ENCODE measurements at regions not wholly inside any gene's neighbourhood (a gene's known extent, or its start where the extent isn't known, plus 50 kb on each side); places are given as distances from the start of the nearest gene placed in this dataset.

DNA sequence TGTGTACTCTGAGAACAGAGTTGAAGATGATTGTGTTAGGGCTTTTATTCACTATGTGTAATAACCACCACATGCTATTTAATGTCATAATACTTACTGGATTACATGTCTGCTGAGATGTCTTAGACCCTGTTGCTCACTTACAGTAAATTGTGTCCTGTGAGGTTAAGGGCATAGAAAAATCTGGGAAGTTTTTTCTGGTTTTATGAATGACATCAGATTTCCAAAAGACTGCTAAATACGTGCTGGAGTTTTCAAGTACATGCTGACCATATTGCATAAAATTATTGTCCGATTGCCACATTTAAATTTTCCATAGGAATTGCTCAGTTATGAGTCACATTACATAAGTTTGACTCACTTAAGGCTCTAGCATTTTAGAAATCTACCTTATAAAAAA is 96.7 kb upstream of the COL5A2 start:
- ChIA-PET CTCF (no interaction called here), POLR2A (no interaction called here)
- DNase-seq: no peak
- H3K4me1 Mint-ChIP-seq (ENCODE audit: low read depth): no peaks in the 10 kb centered on the region
- H3K27me3 Mint-ChIP-seq: no peaks in the 10 kb centered on the region
- peaks cover 10% of the 10 kb centered on the region for H3K9me3 Mint-ChIP-seq
- intact Hi-C loops (cut with micrococcal nuclease): no loop called here
- no peak overlapping the region for H3K4me3 Mint-ChIP-seq
- H3K27ac Mint-ChIP-seq: no peak overlapping the region
- H3K36me3 Mint-ChIP-seq: no peaks in the 10 kb centered on the region

GRCh38 chr2:189281201-189281600 is 101.6 kb upstream of the COL5A2 start:
- CTCF ChIA-PET: no interaction called here
- Mint-ChIP-seq H3K9me3 (no peaks in the 10 kb centered on the region), H3K27ac (no peak overlapping the region), H3K4me1 (ENCODE audit: low read depth) (peaks cover 13% of the 10 kb centered on the region), H3K36me3 (no peaks in the 10 kb centered on the region), H3K27me3 (no peaks in the 10 kb centered on the region), H3K4me3 (no peak overlapping the region)
- intact Hi-C loops (cut with micrococcal nuclease): no loop called here
- POLR2A ChIA-PET: no interaction called here
- DNase-seq: no peak

GRCh38 chr2:189285349-189285748 is 105.8 kb upstream of the COL5A2 start:
- peaks cover 27% of the 10 kb centered on the region for H3K4me1 Mint-ChIP-seq (ENCODE audit: low read depth)
- no peak overlapping the region for H3K4me3 Mint-ChIP-seq
- H3K9me3 Mint-ChIP-seq: peaks cover 6% of the 10 kb centered on the region
- no peaks in the 10 kb centered on the region for H3K27me3 Mint-ChIP-seq
- ChIA-PET POLR2A (no interaction called here), CTCF (interaction anchor here (0.9 to 5.5 kb wide), 4 partner anchors 24 to 191 kb away, joined by 3 to 54 read pairs (median 12); no protein-coding TSS in a partner anchor)
- DNase-seq: no peak
- no peaks in the 10 kb centered on the region for H3K36me3 Mint-ChIP-seq
- no peak overlapping the region for H3K27ac Mint-ChIP-seq
- intact Hi-C loops (cut with micrococcal nuclease): no loop called here

- ChIA-PET CTCF (interaction anchor here (0.9 to 5.5 kb wide), 5 partner anchors 25 to 192 kb away, joined by 3 to 54 read pairs (median 4); no protein-coding TSS in a partner anchor), POLR2A (no interaction called here)
- H3K4me1 Mint-ChIP-seq (ENCODE audit: low read depth): peaks cover 27% of the 10 kb centered on the region
- no peaks in the 10 kb centered on the region for H3K27me3 Mint-ChIP-seq
- H3K36me3 Mint-ChIP-seq: no peaks in the 10 kb centered on the region
- peak overlapping the region; percentile 31 for H3K27ac Mint-ChIP-seq
- intact Hi-C loops (cut with micrococcal nuclease): loop anchor here (2.0 kb wide), 1 partner anchor 127 kb away; no protein-coding TSS in a partner anchor
- peaks cover 7% of the 10 kb centered on the region for H3K9me3 Mint-ChIP-seq
- DNase-seq: no peak
- no peak overlapping the region for H3K4me3 Mint-ChIP-seq
Measured at GRCh38 chr2:189285962-189286645, 106.5 kb upstream of the COL5A2 start.

DNA sequence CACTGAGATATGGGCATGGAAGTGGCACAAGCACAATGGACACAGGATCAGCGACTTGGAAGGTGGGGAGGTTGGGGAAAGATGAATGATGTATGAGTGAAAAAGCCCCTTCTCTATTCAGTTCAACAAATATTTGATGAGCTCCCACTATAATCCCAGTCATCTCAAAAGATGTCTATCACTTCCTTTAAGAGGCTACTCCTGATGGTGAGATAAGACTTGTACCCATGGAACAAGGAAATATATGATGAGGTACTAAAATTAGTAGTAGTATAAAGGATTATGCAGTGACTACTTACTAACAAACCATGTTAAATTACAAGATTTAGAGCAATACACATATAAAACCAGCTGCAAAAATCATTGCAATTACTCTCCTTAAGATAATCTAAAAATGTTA is 107.8 kb upstream of the COL5A2 start:
- no peaks in the 10 kb centered on the region for H3K36me3 Mint-ChIP-seq
- H3K4me3 Mint-ChIP-seq: no peak overlapping the region
- CTCF ChIA-PET: interaction anchor here (0.9 to 5.5 kb wide), 7 partner anchors 10 to 193 kb away, joined by 3 to 54 read pairs (median 4); no protein-coding TSS in a partner anchor
- POLR2A ChIA-PET: no interaction called here
- intact Hi-C loops (cut with micrococcal nuclease): loop anchor here (2.0 kb wide), 1 partner anchor 125 kb away; no protein-coding TSS in a partner anchor
- no peak overlapping the region for H3K27ac Mint-ChIP-seq
- no peak for DNase-seq
- peaks cover 36% of the 10 kb centered on the region for H3K4me1 Mint-ChIP-seq (ENCODE audit: low read depth)
- no peaks in the 10 kb centered on the region for H3K27me3 Mint-ChIP-seq
- peaks cover 7% of the 10 kb centered on the region for H3K9me3 Mint-ChIP-seq

DNA sequence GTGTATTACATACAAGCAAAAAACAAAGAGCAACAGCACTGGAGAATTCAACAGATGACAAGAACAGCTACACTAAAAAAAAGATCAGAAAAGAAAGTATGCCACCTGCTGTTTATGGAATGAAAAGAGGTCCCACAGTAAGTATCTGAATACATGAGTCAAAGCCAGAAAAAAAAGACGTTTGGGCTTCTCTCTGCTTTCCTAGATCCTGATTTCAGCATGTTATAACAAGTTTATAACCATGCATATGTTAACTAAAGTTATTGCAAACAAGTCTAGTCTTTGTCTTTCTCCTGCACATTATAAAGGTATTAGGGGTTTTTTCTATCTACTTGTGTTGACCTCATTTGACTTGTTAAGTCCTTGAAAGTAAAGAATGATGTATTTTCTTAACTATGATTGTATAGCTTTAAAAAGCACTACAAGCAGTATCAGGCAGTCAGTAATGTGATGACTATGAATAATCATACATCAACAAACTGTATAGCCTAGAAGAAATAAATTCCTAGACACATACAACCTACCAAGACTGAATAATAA is 108.5 kb upstream of the COL5A2 start:
- Mint-ChIP-seq H3K9me3 (peaks cover 7% of the 10 kb centered on the region), H3K4me1 (ENCODE audit: low read depth) (peaks cover 38% of the 10 kb centered on the region), H3K36me3 (no peaks in the 10 kb centered on the region), H3K27me3 (no peaks in the 10 kb centered on the region), H3K4me3 (no peak overlapping the region), H3K27ac (no peak overlapping the region)
- CTCF ChIA-PET: interaction anchor here (0.6 to 5.5 kb wide), 8 partner anchors 10 to 194 kb away, joined by 3 to 54 read pairs (median 4); no protein-coding TSS in a partner anchor
- POLR2A ChIA-PET: no interaction called here
- intact Hi-C loops (cut with micrococcal nuclease): loop anchor here (1.0 to 2.0 kb wide), 6 partner anchors 15 to 764 kb away; no protein-coding TSS in a partner anchor
- no peak for DNase-seq

- intact Hi-C loops (cut with micrococcal nuclease): no loop called here
- CTCF ChIA-PET: interaction anchor here (0.7 to 1.0 kb wide), 2 partner anchors 121 to 149 kb away, joined by 3 read pairs; no protein-coding TSS in a partner anchor
- DNase-seq: no peak
- H3K9me3 Mint-ChIP-seq: peaks cover 7% of the 10 kb centered on the region
- H3K36me3 Mint-ChIP-seq: no peaks in the 10 kb centered on the region
- no peak overlapping the region for H3K27ac Mint-ChIP-seq
- POLR2A ChIA-PET: no interaction called here
- H3K27me3 Mint-ChIP-seq: no peaks in the 10 kb centered on the region
- H3K4me3 Mint-ChIP-seq: no peak overlapping the region
- H3K4me1 Mint-ChIP-seq (ENCODE audit: low read depth): peaks cover 32% of the 10 kb centered on the region
Measured at GRCh38 chr2:189291460-189291859, 111.9 kb upstream of the COL5A2 start.

DNA sequence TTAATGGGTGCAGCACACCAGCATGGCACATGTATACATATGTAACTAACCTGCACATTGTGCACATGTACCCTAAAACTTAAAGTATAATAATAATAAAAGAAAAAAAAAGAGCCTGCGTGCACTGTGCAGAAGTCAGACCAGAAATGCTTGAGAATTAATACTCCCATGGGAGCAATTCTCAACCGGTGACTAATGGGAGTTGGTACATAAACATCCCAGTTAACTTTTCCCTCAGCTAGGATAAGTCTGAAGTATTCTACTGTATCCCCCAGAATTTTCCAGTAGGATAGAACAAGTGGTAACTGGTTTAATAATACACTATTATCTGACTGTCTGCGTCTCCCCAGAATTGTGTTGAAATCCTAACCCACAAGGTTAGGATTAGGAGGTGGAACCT is 113.6 kb upstream of the COL5A2 start:
- POLR2A ChIA-PET: no interaction called here
- Mint-ChIP-seq H3K9me3 (peaks cover 7% of the 10 kb centered on the region), H3K4me1 (ENCODE audit: low read depth) (peaks cover 33% of the 10 kb centered on the region), H3K36me3 (no peaks in the 10 kb centered on the region), H3K27me3 (no peaks in the 10 kb centered on the region), H3K4me3 (no peak overlapping the region), H3K27ac (no peak overlapping the region)
- intact Hi-C loops (cut with micrococcal nuclease): no loop called here
- DNase-seq: no peak
- CTCF ChIA-PET: no interaction called here

- DNase-seq: no peak
- ChIA-PET POLR2A (interaction anchor here (0.7 kb wide), 1 partner anchor 182 kb away, joined by 3 read pairs; no protein-coding TSS in a partner anchor), CTCF (interaction anchor here (0.8 to 1.7 kb wide), 3 partner anchors 8 to 155 kb away, joined by 3 to 5 read pairs (median 3); no protein-coding TSS in a partner anchor)
- no peaks in the 10 kb centered on the region for H3K9me3 Mint-ChIP-seq
- H3K27me3 Mint-ChIP-seq: no peaks in the 10 kb centered on the region
- H3K4me1 Mint-ChIP-seq (ENCODE audit: low read depth): peaks cover 57% of the 10 kb centered on the region
- H3K27ac Mint-ChIP-seq: peak overlapping the region; percentile 43
- intact Hi-C loops (cut with micrococcal nuclease): no loop called here
- no peak overlapping the region for H3K4me3 Mint-ChIP-seq
- peaks cover 3% of the 10 kb centered on the region for H3K36me3 Mint-ChIP-seq
Measured at GRCh38 chr2:189297446-189297845, 117.9 kb upstream of the COL5A2 start.

DNA sequence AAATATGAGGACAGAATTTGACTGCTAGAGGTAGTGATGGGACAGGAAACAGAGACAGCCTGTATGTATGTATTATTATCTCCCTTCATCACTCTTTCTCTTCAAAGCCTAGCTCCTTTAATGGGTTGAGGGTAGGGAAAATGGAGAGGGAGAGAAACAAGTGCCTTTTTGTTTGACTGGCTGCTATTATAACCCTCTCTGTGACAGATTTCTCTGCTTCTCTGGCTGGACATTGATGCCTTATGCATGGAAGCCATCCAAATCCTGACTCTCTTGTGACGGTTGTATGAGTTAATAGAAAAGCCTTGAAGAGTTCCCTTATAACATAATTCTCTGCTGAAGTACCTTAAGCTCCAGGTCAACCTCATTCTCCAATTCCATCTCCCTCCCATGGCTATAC is 118.5 kb upstream of the COL5A2 start:
- peaks cover 61% of the 10 kb centered on the region for H3K4me1 Mint-ChIP-seq (ENCODE audit: low read depth)
- intact Hi-C loops (cut with micrococcal nuclease): no loop called here
- H3K27ac Mint-ChIP-seq: peak overlapping the region; percentile 39
- no peak overlapping the region for H3K4me3 Mint-ChIP-seq
- ChIA-PET POLR2A (no interaction called here), CTCF (interaction anchor here (0.8 to 1.5 kb wide), 2 partner anchors 8 to 154 kb away, joined by 3 read pairs; no protein-coding TSS in a partner anchor)
- H3K27me3 Mint-ChIP-seq: no peaks in the 10 kb centered on the region
- DNase-seq: no peak
- H3K9me3 Mint-ChIP-seq: no peaks in the 10 kb centered on the region
- H3K36me3 Mint-ChIP-seq: peaks cover 4% of the 10 kb centered on the region

DNA sequence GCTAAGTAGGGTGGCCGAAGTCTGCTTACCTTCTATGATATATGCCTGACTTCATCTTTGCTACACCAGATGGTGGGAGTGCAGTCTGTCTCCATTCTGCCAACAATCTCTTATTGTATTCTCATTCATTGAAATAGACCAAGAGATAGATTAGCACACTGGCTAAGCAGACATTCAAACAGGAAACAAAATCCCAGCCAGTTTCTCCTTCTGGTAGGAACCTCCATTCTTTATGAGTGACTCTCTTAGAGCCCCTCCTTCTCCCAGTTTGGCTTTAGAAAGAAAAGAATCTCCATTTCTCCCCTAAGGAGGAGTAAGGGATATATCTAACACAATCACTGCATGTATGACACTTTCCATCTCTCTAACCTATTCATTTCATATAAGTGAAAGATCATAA is 118.9 kb upstream of the COL5A2 start:
- intact Hi-C loops (cut with micrococcal nuclease): no loop called here
- CTCF ChIA-PET: interaction anchor here (1.5 kb wide), 1 partner anchor 155 kb away, joined by 3 read pairs; no protein-coding TSS in a partner anchor

DNA sequence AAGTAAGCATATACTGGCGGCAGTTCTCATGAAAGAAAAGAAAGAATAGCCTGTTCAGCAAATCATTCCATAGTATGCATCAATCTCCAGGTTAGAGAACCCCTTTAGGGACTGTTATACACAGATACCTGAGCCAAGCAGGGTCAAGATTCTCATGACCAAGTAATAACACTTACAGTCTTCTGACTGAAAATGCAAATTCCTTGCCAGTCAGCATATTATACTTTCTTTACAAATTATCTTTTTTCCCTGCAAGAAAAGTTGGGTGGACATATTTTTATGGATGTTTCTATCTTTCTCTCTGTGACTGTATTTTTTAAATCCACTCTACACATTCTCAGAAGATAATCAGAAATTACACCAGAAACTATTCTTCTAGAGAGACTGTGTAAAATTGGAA is 120.4 kb upstream of the COL5A2 start:
- Mint-ChIP-seq H3K27ac (no peak overlapping the region), H3K4me1 (ENCODE audit: low read depth) (peaks cover 80% of the 10 kb centered on the region), H3K9me3 (no peaks in the 10 kb centered on the region), H3K27me3 (no peaks in the 10 kb centered on the region), H3K4me3 (no peak overlapping the region), H3K36me3 (peaks cover 4% of the 10 kb centered on the region)
- intact Hi-C loops (cut with micrococcal nuclease): loop anchor here (5.0 to 10.0 kb wide), 3 partner anchors 47 to 323 kb away; partner anchors contain the start of gene SLC40A1
- no peak for DNase-seq
- CTCF ChIA-PET: no interaction called here
- POLR2A ChIA-PET: no interaction called here

More for the DNA sequence above, 118.9 kb upstream of the COL5A2 start:
- Mint-ChIP-seq H3K9me3 (no peaks in the 10 kb centered on the region), H3K4me1 (ENCODE audit: low read depth) (peaks cover 66% of the 10 kb centered on the region), H3K4me3 (no peak overlapping the region), H3K27ac (peak overlapping the region; percentile 39), H3K36me3 (peaks cover 4% of the 10 kb centered on the region), H3K27me3 (no peaks in the 10 kb centered on the region)
- DNase-seq: no peak
- POLR2A ChIA-PET: no interaction called here
